ENCODE measurements at regions not wholly inside any gene's neighbourhood (a gene's known extent, or its start where the extent isn't known, plus 50 kb on each side); places are given as distances from the start of the nearest gene placed in this dataset.
"Not testable (repeated sequence)": the region's sequence is repeated elsewhere in the genome, so short reads cannot be mapped to it uniquely, and the experiment has no call there.

DNA sequence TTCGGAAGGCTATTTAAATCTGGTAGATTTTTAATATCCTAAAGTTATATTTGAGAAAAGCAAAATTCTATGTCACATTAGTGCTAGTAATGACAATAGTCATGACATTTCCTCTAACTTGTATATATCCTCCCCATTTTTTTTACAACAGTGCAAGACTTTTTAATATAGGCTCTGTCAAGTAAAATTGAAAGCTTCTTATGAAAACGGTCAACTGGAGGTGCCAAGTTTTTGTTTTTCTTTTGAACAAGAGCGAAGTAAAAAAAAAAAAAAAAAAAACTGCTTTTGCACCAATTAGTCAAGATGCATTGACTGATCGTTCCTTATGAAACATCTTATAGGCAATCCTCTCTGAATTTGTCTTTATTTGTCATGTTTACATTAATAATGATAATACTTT lies 389.3 kb downstream of the STK39 start:
- no peaks in the 10 kb centered on the region for H3K36me3 Mint-ChIP-seq
- no peak overlapping the region for H3K4me3 Mint-ChIP-seq
- no peak overlapping the region for H3K27ac Mint-ChIP-seq
- H3K9me3 Mint-ChIP-seq = peaks cover 0 to 1% (median 0%) of the 10 kb centered on the region in 3 donors
- H3K27me3 Mint-ChIP-seq = peaks cover 4% of the 10 kb centered on the region
- H3K4me1 Mint-ChIP-seq = peaks cover 0 to 3% (median 0%) of the 10 kb centered on the region in 3 donors

- Mint-ChIP-seq H3K4me3 (no peak overlapping the region), H3K4me1 (peaks cover 0 to 3% (median 0%) of the 10 kb centered on the region in 3 donors), H3K36me3 (no peaks in the 10 kb centered on the region), H3K9me3 (peaks cover 0 to 1% (median 0%) of the 10 kb centered on the region in 3 donors), H3K27me3 (peaks cover 4% of the 10 kb centered on the region), H3K27ac (no peak overlapping the region)
Observed at GRCh38 chr2:167857416-167857815, 390.0 kb downstream of the STK39 start.

DNA sequence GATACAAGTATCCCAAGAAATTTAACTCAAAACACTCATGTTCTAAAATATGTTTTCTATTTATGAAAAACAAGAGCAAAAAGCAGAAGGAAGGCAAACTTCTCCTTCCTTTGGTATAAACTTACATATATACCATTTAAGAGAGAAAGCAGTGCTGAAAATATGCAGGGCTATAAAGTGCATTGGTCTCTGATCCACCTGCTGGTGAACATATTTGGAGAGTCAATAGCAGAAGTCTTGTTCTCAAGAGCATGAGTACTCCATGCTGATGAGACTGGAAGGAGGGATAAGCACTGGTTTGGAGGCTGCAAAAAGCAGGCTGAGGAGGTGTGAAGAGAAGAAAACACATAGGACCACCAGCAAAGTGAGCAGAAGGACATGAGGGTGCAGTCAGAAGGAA lies 391.2 kb downstream of the STK39 start:
- Mint-ChIP-seq H3K9me3 (peaks cover 0 to 1% (median 0%) of the 10 kb centered on the region in 3 donors), H3K4me3 (no peak overlapping the region), H3K27ac (no peak overlapping the region), H3K27me3 (peaks cover 4% of the 10 kb centered on the region), H3K36me3 (no peaks in the 10 kb centered on the region), H3K4me1 (peaks cover 0 to 2% (median 0%) of the 10 kb centered on the region in 3 donors)

DNA sequence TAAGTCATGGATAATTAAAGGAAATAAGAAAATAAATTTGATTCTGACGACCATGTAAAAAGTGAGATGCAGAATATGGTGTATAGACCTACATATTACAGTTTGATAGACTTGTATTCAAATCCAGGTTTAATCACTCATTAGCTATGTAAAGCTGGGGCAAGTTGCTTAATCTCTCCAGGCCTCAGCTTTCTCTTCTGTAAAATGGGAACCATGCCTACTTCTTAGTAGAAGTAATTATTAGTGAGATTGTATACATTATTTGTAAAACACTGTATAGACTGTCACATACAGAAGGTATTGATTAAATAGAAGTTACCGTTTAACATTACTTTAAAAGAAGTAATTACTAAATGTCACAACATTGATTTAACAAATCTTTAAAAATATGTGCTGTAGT lies 392.2 kb downstream of the STK39 start:
- peaks cover 0 to 1% (median 0%) of the 10 kb centered on the region in 3 donors for H3K9me3 Mint-ChIP-seq
- H3K27ac Mint-ChIP-seq = no peak overlapping the region
- H3K27me3 Mint-ChIP-seq = peaks cover 2% of the 10 kb centered on the region
- peaks cover 0 to under 1% (median 0%) of the 10 kb centered on the region in 3 donors for H3K4me1 Mint-ChIP-seq
- no peak overlapping the region for H3K4me3 Mint-ChIP-seq
- no peaks in the 10 kb centered on the region for H3K36me3 Mint-ChIP-seq

DNA sequence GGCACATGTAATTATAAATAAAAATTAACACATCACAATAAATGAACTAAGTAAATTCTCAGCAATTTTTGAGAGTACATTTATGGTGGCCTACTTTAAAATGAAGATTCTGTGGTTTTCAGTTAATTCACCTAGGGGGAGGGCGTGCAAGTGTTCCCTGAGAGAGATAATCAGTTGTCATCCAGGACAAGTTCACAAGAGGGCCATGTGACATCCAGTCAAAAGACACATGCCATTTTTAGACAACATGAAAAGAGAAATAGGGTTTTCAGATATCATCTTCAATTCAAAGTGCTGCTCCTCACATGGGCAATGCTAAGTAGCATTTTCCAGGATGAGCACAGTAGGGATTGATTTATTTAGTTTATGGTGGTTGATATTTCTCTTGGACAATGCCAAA lies 393.7 kb downstream of the STK39 start:
- H3K4me3 Mint-ChIP-seq = no peak overlapping the region
- H3K4me1 Mint-ChIP-seq = no peaks in the 10 kb centered on the region
- no peak overlapping the region for H3K27ac Mint-ChIP-seq
- H3K27me3 Mint-ChIP-seq = peaks cover 2% of the 10 kb centered on the region
- peaks cover 0 to 1% (median 0%) of the 10 kb centered on the region in 3 donors for H3K9me3 Mint-ChIP-seq
- H3K36me3 Mint-ChIP-seq = no peaks in the 10 kb centered on the region

DNA sequence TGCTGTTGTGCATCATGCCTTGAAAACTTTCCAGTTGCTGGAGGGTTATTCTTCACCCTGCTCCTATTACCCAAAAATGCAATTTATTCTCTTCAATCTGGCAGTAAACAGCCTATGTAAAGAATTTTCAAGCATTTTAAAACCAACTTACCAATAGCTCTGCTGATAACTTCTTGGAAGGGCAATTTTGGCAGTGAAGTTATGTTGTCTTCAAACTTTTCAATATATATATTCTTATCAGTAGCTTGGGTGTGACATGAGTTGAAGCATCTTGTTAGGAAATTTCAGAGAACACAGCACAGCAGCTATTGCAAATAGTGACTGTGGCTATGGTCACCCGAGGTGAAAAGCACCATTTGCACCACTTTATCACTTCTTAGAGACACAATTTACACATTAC lies 395.5 kb downstream of the STK39 start:
- Mint-ChIP-seq H3K9me3 (no peaks in the 10 kb centered on the region), H3K27me3 (peaks cover 2% of the 10 kb centered on the region), H3K36me3 (no peaks in the 10 kb centered on the region), H3K27ac (no peak overlapping the region), H3K4me1 (no peaks in the 10 kb centered on the region), H3K4me3 (no peak overlapping the region)

DNA sequence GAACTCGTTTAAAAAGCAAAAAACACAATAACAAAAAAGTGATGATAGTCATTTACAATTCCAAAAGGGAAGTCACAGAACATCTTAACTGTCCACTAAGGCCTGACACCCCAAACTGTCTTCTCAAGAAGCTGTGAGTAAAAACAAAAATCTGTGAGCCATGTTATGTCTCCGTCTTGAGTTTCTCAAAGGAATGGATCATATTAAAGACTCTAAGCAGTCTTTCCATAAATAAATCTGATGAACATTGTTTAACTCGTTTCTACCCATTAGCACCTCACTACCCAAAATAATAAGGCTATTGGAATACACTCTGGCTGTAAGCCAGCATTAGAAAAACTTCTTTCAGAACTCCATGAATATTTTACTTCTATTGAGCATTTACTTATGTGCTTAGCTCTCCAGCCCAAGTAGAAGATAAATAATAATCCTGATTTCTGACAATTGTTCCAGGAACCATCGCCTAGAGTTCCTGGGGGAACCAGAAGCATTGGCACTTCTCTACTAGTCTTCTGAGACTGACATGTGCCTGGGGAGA lies 396.0 kb downstream of the STK39 start:
- H3K27ac Mint-ChIP-seq = no peak overlapping the region
- H3K9me3 Mint-ChIP-seq = no peaks in the 10 kb centered on the region
- H3K36me3 Mint-ChIP-seq = no peaks in the 10 kb centered on the region
- no peak overlapping the region for H3K4me3 Mint-ChIP-seq
- H3K4me1 Mint-ChIP-seq = no peaks in the 10 kb centered on the region
- peaks cover 2% of the 10 kb centered on the region for H3K27me3 Mint-ChIP-seq

- H3K27me3 Mint-ChIP-seq = peaks cover 8% of the 10 kb centered on the region
- no peaks in the 10 kb centered on the region for H3K36me3 Mint-ChIP-seq
- no peak overlapping the region for H3K27ac Mint-ChIP-seq
- H3K4me3 Mint-ChIP-seq = no peak overlapping the region
- H3K4me1 Mint-ChIP-seq = no peaks in the 10 kb centered on the region
- H3K9me3 Mint-ChIP-seq = no peaks in the 10 kb centered on the region
Observed at GRCh38 chr2:167844714-167845530, 402.5 kb downstream of the STK39 start.

GRCh38 chr2:167843657-167844056 lies 403.7 kb downstream of the STK39 start:
- Mint-ChIP-seq H3K36me3 (no peaks in the 10 kb centered on the region), H3K27me3 (peaks cover 8% of the 10 kb centered on the region), H3K4me1 (no peaks in the 10 kb centered on the region), H3K4me3 (no peak overlapping the region), H3K27ac (no peak overlapping the region), H3K9me3 (no peaks in the 10 kb centered on the region)

DNA sequence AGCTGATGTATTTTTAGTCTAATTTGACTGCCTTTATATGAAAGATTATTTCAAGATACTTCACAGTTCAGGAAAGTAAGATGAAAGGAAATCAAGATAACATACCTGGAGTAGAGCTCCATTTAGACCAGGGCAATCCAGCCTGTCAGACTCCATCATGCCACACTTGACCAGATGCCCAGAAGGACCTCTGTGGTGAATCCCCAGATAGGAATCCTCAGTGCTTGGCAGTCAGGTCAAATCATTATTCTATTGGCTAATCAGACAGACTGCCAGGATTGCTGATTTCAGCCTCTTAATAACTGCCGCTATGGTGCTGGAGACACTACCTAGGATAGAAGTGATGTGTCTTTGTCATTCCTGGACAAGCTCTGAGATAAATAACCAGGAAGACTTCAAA lies 404.2 kb downstream of the STK39 start:
- H3K9me3 Mint-ChIP-seq = no peaks in the 10 kb centered on the region
- H3K27ac Mint-ChIP-seq = no peak overlapping the region
- no peak overlapping the region for H3K4me3 Mint-ChIP-seq
- H3K4me1 Mint-ChIP-seq = no peaks in the 10 kb centered on the region
- H3K36me3 Mint-ChIP-seq = no peaks in the 10 kb centered on the region
- peaks cover 8% of the 10 kb centered on the region for H3K27me3 Mint-ChIP-seq

GRCh38 chr2:167842047-167842446 lies 405.3 kb downstream of the STK39 start:
- Mint-ChIP-seq H3K27ac (no peak overlapping the region), H3K9me3 (no peaks in the 10 kb centered on the region), H3K36me3 (no peaks in the 10 kb centered on the region), H3K27me3 (peaks cover 8% of the 10 kb centered on the region), H3K4me1 (no peaks in the 10 kb centered on the region), H3K4me3 (no peak overlapping the region)

DNA sequence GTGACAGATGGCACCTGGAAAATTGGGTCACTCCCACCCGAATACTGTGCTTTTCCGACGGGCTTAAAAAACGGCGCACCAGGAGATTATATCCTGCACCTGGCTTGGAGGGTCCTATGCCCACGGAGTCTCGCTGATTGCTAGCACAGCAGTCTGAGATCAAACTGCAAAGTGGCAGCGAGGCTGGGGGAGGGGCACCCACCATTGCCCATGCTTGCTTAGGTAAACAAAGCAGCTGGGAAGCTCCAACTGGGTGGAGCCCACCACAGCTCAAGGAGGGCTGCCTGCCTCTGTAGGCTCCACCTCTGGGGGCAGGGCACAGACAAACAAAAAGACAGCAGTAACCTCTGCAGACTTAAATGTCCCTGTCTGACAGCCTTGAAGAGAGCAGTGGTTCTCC lies 412.1 kb downstream of the STK39 start:
- H3K36me3 Mint-ChIP-seq, H3K9me3 Mint-ChIP-seq, H3K4me3 Mint-ChIP-seq, H3K4me1 Mint-ChIP-seq, H3K27me3 Mint-ChIP-seq: not testable (repeated sequence)
- H3K27ac Mint-ChIP-seq = peak overlapping the region in 1 of 3 donors; percentile 83

DNA sequence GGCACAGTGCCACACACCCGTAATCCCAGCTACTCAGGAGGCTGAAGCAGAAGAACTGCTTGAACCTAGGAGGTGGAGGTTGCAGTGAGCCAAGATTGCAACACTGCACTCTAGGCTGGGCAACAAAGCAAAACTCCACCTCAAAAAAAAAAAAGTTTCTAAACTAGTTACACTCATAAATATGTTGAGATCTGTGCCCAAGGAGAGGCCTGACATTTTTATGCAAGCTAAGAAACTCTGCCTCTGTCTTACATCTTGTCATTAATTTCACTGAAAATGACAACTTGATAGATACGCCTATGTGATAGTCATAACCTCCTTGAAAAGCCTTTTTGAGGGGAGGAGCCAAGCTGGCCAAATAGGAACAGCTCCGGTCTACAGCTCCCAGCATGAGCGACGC lies 412.7 kb downstream of the STK39 start:
- Mint-ChIP-seq H3K9me3 (peaks cover 0 to 3% (median 0%) of the 10 kb centered on the region in 3 donors), H3K4me3 (no peak overlapping the region), H3K4me1 (no peaks in the 10 kb centered on the region), H3K27ac (peak overlapping the region in 1 of 3 donors; percentile 83), H3K27me3 (peaks cover 6% of the 10 kb centered on the region), H3K36me3 (no peaks in the 10 kb centered on the region)

- no peak overlapping the region for H3K4me3 Mint-ChIP-seq
- peaks cover 0 to 3% (median 0%) of the 10 kb centered on the region in 3 donors for H3K9me3 Mint-ChIP-seq
- H3K4me1 Mint-ChIP-seq = peaks cover 0 to 2% (median 0%) of the 10 kb centered on the region in 3 donors
- no peak overlapping the region for H3K27ac Mint-ChIP-seq
- no peaks in the 10 kb centered on the region for H3K36me3 Mint-ChIP-seq
- peaks cover 6% of the 10 kb centered on the region for H3K27me3 Mint-ChIP-seq
Observed at GRCh38 chr2:167833294-167833693, 414.1 kb downstream of the STK39 start.

GRCh38 chr2:167832868-167833287 lies 414.5 kb downstream of the STK39 start:
- Mint-ChIP-seq H3K27ac (no peak overlapping the region), H3K9me3 (peaks cover 0 to 3% (median 0%) of the 10 kb centered on the region in 3 donors), H3K4me3 (peak overlapping the region in 1 of 4 donors; percentile 71), H3K36me3 (no peaks in the 10 kb centered on the region), H3K4me1 (peaks cover 0 to 2% (median 0%) of the 10 kb centered on the region in 3 donors), H3K27me3 (peaks cover 6% of the 10 kb centered on the region)
